Kidney (tissue), 13 donors: ENCODE measurements at regions not wholly inside any gene's neighbourhood (a gene's known extent, or its start where the extent isn't known, plus 50 kb on each side); places are given as distances from the start of the nearest gene placed in this dataset.

Source experiments
- DNase-seq, 5 donors: peaks; one replicate each; pipeline ENCODE4 v3.0.0-alpha.2; 2013 to 2020
- FAIRE-seq: peaks from 2 replicates; lab custom pipeline; 2012; peaks lifted over from hg19 to GRCh38; lab: Jason Lieb, UNC
- H3K27ac ChIP-seq, 2 donors: one replicate each; pipeline ENCODE4 v1.7.0; 2013; ENCODE audit warnings: low read depth in 2 of 2, low read length in 2 of 2, inconsistent platforms in 1 of 2
- H3K27me3 ChIP-seq: one replicate; pipeline ENCODE4 v1.7.1; 2013; ENCODE audit warnings: low read length, inconsistent platforms; ENCODE audit not compliant: control insufficient read depth, insufficient read depth
- H3K36me3 ChIP-seq, 3 donors: one replicate each; pipeline versions ENCODE4 v1.7.0 to v1.7.1; 2013; ENCODE audit warnings: low read length in 3 of 3, control low read depth in 1 of 3, inconsistent platforms in 1 of 3; ENCODE audit not compliant: insufficient read depth in 3 of 3, control insufficient read depth in 2 of 3
- H3K4me1 ChIP-seq, 3 donors: one replicate each; pipeline versions ENCODE4 v1.7.0 to v1.7.1; 2013; ENCODE audit warnings: low read length in 3 of 3, inconsistent platforms in 1 of 3, low read depth in 1 of 3; ENCODE audit not compliant: control insufficient read depth in 2 of 3, insufficient read depth in 2 of 3
- H3K4me3 ChIP-seq, 3 donors: one replicate each; pipeline versions ENCODE4 v1.7.0 to v1.8.1; 2013; ENCODE audit warnings: low read length in 3 of 3, control low read depth in 1 of 3, inconsistent platforms in 1 of 3
- H3K9ac ChIP-seq, 3 donors: one replicate each; pipeline versions ENCODE4 v1.7.0 to v1.7.1; 2013; ENCODE audit warnings: low read length in 3 of 3, control low read depth in 1 of 3, inconsistent platforms in 1 of 3
- H3K9me3 ChIP-seq, 3 donors: one replicate each; pipeline versions ENCODE4 v1.7.0 to v1.7.1; 2013; ENCODE audit warnings: low read length in 3 of 3, control low read depth in 1 of 3, inconsistent platforms in 1 of 3; ENCODE audit not compliant: control insufficient read depth in 2 of 3, insufficient read depth in 1 of 3
- intact Hi-C: fragments of 100-400 bp; cut with DNase I; formaldehyde crosslinking; loops from one replicate; pipeline ENCODE4 v1.11.1; 2022
- TF ChIP-seq, protein P1 (sequence below): IDR thresholded peaks from 3 replicates; pipeline ENCODE4 v1.5.1; 2012; ENCODE audit warnings: mild to moderate bottlenecking, moderate library complexity, borderline replicate concordance; ENCODE audit not compliant: insufficient read depth; ENCODE audit errors: extremely low read depth
- donor health status: control.
- donor health status: control.
- donor health status: control.
- donor health status: control.
- donor health status: control.
- donor health status: DM: yes; HTN: yes; CAD: no.
- donor health status: Normal renal cell carcinoma (clear cell type).

DNA sequence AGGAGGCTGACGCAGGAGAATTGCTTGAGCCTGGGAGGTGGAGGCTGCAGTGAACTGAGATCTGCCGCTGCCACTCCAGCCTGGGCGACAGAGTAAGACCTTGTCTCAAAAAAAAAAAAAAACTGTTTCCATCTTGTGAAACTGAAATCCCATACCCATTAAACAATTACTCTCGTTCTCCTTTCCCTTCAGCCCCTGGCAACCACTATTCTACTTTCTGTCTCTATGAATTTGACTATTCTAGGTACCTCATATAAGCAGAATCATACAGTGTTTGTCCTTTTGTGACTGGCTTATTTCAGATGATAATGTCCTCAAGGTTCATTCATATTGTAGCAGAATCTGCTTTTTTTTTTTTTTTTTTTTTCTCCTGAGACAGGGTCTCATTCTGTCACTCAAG lies 51.5 kb upstream of the UBE2E1 start:
- TF ChIP-seq, protein P1, sequence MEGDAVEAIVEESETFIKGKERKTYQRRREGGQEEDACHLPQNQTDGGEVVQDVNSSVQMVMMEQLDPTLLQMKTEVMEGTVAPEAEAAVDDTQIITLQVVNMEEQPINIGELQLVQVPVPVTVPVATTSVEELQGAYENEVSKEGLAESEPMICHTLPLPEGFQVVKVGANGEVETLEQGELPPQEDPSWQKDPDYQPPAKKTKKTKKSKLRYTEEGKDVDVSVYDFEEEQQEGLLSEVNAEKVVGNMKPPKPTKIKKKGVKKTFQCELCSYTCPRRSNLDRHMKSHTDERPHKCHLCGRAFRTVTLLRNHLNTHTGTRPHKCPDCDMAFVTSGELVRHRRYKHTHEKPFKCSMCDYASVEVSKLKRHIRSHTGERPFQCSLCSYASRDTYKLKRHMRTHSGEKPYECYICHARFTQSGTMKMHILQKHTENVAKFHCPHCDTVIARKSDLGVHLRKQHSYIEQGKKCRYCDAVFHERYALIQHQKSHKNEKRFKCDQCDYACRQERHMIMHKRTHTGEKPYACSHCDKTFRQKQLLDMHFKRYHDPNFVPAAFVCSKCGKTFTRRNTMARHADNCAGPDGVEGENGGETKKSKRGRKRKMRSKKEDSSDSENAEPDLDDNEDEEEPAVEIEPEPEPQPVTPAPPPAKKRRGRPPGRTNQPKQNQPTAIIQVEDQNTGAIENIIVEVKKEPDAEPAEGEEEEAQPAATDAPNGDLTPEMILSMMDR, result no peak
- Histone ChIP-seq H3K27ac (no peak overlapping the region), H3K9me3 (no peaks in the 10 kb centered on the region), H3K27me3 (no peaks in the 10 kb centered on the region), H3K9ac (no peak overlapping the region), H3K36me3 (no peaks in the 10 kb centered on the region), H3K4me1 (peaks cover 0 to 5% (median 4%) of the 10 kb centered on the region in 3 donors), H3K4me3 (no peak overlapping the region)
- DNase-seq (no peak), FAIRE-seq (no peak)
- intact Hi-C loops, result no loop called here
